OCI-LY1 (cell line): ENCODE measurements at regions not wholly inside any gene's neighbourhood (a gene's known extent, or its start where the extent isn't known, plus 50 kb on each side); places are given as distances from the start of the nearest gene placed in this dataset.

Experiments
- H2AFZ ChIP-seq: fragments of 200-600 bp; sonication (generic), shearing (Covaris generic); 2 replicates; pipeline ENCODE4 v1.6.0; 2014; ENCODE audit warnings: antibody characterized with exemption, mild to moderate bottlenecking, low read length
- H3F3A ChIP-seq: fragments of 200-600 bp; sonication (generic), shearing (Covaris generic); 2 replicates; pipeline ENCODE4 v1.6.0; 2014; ENCODE audit warnings: mild to moderate bottlenecking, antibody characterized with exemption, low read length, moderate library complexity; ENCODE audit not compliant: insufficient read depth
- H3K27ac ChIP-seq: fragments of 200-600 bp; sonication (generic); 2 replicates; pipeline ENCODE4 v1.5.1; 2014; ENCODE audit warnings: low read length, mixed run types, mild to moderate bottlenecking, low read depth; ENCODE audit not compliant: poor library complexity, severe bottlenecking
- H3K27me3 ChIP-seq: fragments of 200-600 bp; sonication (generic); 2 replicates; pipeline ENCODE4 v1.6.0; 2014; ENCODE audit warnings: antibody characterized with exemption, mild to moderate bottlenecking, low read length, moderate library complexity; ENCODE audit not compliant: insufficient read depth
- H3K36me3 ChIP-seq: fragments of 200-600 bp; sonication (generic); 2 replicates; pipeline ENCODE4 v1.6.1; 2014; ENCODE audit warnings: mild to moderate bottlenecking, antibody characterized with exemption, low read length, moderate library complexity, mixed read lengths; ENCODE audit not compliant: insufficient read depth
- H3K4me1 ChIP-seq: fragments of 200-600 bp; sonication (generic); 2 replicates; pipeline ENCODE4 v1.5.1; 2014; ENCODE audit warnings: mild to moderate bottlenecking, low read length, moderate library complexity; ENCODE audit not compliant: insufficient read depth, severe bottlenecking
- H3K4me2 ChIP-seq: fragments of 200-600 bp; sonication (generic), shearing (Covaris generic); 2 replicates; pipeline ENCODE4 v1.6.1; 2014; ENCODE audit warnings: low read length
- H3K4me3 ChIP-seq: fragments of 200-600 bp; sonication (generic); 2 replicates; pipeline ENCODE4 v1.5.1; 2014; ENCODE audit warnings: low read length, low read depth, mild to moderate bottlenecking, mixed read lengths; ENCODE audit not compliant: poor library complexity, severe bottlenecking
- H3K79me2 ChIP-seq: fragments of 200-600 bp; shearing (Covaris generic); 2 replicates; pipeline ENCODE4 v1.6.1; 2016; ENCODE audit warnings: mixed run types, low read length, mixed read lengths; ENCODE audit not compliant: insufficient read depth
- H3K9ac ChIP-seq: fragments of 200-600 bp; sonication (generic), shearing (Covaris generic); 2 replicates; pipeline ENCODE4 v1.6.1; 2014; ENCODE audit warnings: mild to moderate bottlenecking, low read length, mixed read lengths
- H3K9me2 ChIP-seq: fragments of 200-600 bp; sonication (generic), shearing (Covaris generic); 2 replicates; pipeline ENCODE4 v1.6.1; 2014; ENCODE audit warnings: low read depth, mild to moderate bottlenecking, low read length, mixed read lengths
- H3K9me3 ChIP-seq: fragments of 200-600 bp; shearing (Covaris generic); 2 replicates; pipeline ENCODE4 v1.6.1; 2014; ENCODE audit warnings: low read length, mixed read lengths
- H4K20me1 ChIP-seq: fragments of 200-600 bp; sonication (generic), shearing (Covaris generic); 2 replicates; pipeline ENCODE4 v1.6.0; 2016; ENCODE audit warnings: mild to moderate bottlenecking, low read length; ENCODE audit not compliant: insufficient read depth
- EZH2 ChIP-seq: fragments of 200-600 bp; sonication (generic), shearing (Covaris generic); IDR thresholded peaks from 2 replicates; pipeline ENCODE4 v1.8.0; 2017; ENCODE audit warnings: borderline replicate concordance, mixed run types, mild to moderate bottlenecking, antibody characterized with exemption, low read length, moderate library complexity, mixed read lengths
- TF ChIP-seq, protein P1 (sequence below): fragments of 200-600 bp; sonication (generic), shearing (Covaris generic); IDR thresholded peaks from 2 replicates; pipeline ENCODE4 v1.5.1; 2017; ENCODE audit warnings: mild to moderate bottlenecking, antibody characterized with exemption, low read length, moderate library complexity, mixed read lengths

DNA sequence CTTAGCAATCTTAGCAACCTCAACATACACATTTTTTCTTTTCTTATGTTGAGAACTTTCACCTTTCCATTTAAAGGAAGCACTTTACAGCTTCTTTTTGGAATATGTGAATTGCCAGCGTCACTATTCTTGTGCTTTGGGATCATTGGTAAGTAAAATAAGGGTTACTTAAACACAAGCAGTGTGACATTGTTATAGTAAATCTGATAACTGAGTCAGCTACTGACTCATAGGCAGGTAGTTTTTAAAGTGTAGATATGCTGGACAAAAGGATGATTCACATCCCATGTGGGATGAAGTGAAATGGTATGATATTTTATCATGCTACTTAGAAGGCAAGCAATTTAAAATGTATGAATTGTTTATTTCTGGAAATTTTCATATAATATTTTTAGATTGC, 637.2 kb downstream of the DCDC2C start:
- Histone ChIP-seq H3K9me3 (no peaks in the 10 kb centered on the region), H3K4me2 (no peak overlapping the region)

DNA sequence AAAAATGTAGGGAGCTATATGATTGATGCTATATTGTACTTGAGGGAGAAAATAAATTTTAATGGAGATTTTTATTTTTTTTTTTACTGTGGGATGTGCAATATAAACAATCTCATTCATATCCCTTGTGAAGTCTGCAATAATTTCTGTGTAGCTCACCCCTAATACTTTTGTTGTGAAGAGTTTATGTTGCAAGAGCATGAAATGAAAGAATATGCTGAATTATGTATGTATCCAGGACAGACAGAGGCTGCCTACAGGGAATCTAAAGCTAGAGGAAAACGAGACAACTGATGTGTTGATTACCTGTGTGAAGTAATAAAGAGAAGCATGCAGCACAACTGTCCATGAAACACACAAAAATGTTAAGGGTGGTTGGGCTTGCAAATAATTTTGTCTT, 643.3 kb downstream of the DCDC2C start:
- H4K20me1 ChIP-seq: no peaks in the 10 kb centered on the region
- no peak overlapping the region for H3K27ac ChIP-seq
- H3K4me2 ChIP-seq: no peak overlapping the region
- no peaks in the 10 kb centered on the region for H3F3A ChIP-seq
- no peaks in the 10 kb centered on the region for H3K9me2 ChIP-seq
- no peak overlapping the region for H2AFZ ChIP-seq
- no peak for TF ChIP-seq EZH2
- TF ChIP-seq, protein P1, sequence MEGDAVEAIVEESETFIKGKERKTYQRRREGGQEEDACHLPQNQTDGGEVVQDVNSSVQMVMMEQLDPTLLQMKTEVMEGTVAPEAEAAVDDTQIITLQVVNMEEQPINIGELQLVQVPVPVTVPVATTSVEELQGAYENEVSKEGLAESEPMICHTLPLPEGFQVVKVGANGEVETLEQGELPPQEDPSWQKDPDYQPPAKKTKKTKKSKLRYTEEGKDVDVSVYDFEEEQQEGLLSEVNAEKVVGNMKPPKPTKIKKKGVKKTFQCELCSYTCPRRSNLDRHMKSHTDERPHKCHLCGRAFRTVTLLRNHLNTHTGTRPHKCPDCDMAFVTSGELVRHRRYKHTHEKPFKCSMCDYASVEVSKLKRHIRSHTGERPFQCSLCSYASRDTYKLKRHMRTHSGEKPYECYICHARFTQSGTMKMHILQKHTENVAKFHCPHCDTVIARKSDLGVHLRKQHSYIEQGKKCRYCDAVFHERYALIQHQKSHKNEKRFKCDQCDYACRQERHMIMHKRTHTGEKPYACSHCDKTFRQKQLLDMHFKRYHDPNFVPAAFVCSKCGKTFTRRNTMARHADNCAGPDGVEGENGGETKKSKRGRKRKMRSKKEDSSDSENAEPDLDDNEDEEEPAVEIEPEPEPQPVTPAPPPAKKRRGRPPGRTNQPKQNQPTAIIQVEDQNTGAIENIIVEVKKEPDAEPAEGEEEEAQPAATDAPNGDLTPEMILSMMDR: no peak
- no peak overlapping the region for H3K4me3 ChIP-seq
- H3K4me1 ChIP-seq: peaks cover 8% of the 10 kb centered on the region
- no peaks in the 10 kb centered on the region for H3K27me3 ChIP-seq
- H3K79me2 ChIP-seq: 0 out of 2 replicates have a peak, but pooled peaks cover 3% of the 10 kb centered on the region
- H3K9ac ChIP-seq: no peak overlapping the region
- H3K9me3 ChIP-seq: no peaks in the 10 kb centered on the region
- H3K36me3 ChIP-seq: no peaks in the 10 kb centered on the region

More for the DNA sequence above, 637.2 kb downstream of the DCDC2C start:
- H3K9me2 ChIP-seq: no peaks in the 10 kb centered on the region
- TF ChIP-seq, protein P1: no peak
- TF ChIP-seq EZH2: no peak
- no peak overlapping the region for H2AFZ ChIP-seq
- no peaks in the 10 kb centered on the region for H3K36me3 ChIP-seq
- H4K20me1 ChIP-seq: no peaks in the 10 kb centered on the region
- H3K4me3 ChIP-seq: no peak overlapping the region
- 0 out of 2 replicates have a peak, but pooled peaks cover 3% of the 10 kb centered on the region for H3K79me2 ChIP-seq
- H3K9ac ChIP-seq: no peak overlapping the region
- no peaks in the 10 kb centered on the region for H3K27me3 ChIP-seq
- peaks cover 19% of the 10 kb centered on the region for H3K4me1 ChIP-seq
- no peaks in the 10 kb centered on the region for H3F3A ChIP-seq
- H3K27ac ChIP-seq: no peak overlapping the region

DNA sequence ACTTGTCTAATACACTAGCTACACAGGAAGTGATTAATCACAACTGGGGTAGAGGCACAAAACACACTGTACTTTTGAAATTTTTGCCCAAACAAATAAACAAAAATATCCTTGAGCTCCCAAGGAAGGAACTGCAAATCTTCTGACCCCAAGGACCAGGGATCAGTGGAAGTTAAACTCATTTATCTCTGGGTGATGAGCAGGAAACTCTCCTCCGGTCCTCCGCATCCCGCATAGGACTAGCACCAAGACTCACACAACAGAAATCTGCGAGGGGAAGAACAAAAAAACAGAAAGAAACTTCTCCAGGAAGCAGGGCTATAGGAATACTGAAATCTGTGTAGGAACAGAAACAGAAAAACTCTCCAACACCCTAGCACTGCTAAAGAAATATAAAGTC, 650.3 kb downstream of the DCDC2C start:
- Histone ChIP-seq H3K79me2 (no peaks in the 10 kb centered on the region), H3K27ac (no peak overlapping the region), H3K9me3 (no peaks in the 10 kb centered on the region), H4K20me1 (no peaks in the 10 kb centered on the region), H3K4me2 (no peak overlapping the region), H2AFZ (no peak overlapping the region), H3K9me2 (no peaks in the 10 kb centered on the region), H3K36me3 (no peaks in the 10 kb centered on the region), H3F3A (no peaks in the 10 kb centered on the region), H3K27me3 (no peaks in the 10 kb centered on the region), H3K4me1 (no peaks in the 10 kb centered on the region), H3K4me3 (no peak overlapping the region), H3K9ac (no peak overlapping the region)
- TF ChIP-seq, protein P1: no peak
- no peak for TF ChIP-seq EZH2
